ENCODE measurements at regions not wholly inside any gene's neighbourhood (a gene's known extent, or its start where the extent isn't known, plus 50 kb on each side); places are given as distances from the start of the nearest gene placed in this dataset.

DNA sequence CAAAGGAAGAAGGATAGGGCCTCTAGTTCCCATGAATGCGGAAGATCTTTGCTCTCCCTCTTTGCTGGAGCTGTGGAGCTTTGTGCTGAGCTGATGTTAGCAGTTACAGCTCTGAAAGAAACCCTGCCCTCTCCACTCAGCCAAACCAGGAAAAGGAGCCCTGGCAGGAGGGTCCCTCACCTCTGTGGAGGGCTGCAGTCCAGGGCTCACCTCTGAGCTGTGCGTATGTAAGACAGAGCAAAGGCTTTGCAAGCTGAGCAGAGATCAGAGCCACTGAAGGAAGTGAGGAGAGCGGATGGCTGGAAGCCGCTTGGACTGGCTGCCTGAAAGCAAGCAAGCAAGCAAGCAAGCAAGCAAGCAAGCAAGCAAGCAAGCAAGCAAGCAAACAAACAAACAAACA lies 84.7 kb downstream of the RAMP3 start:
- WGBS (ENCODE audit: insufficient coverage): 100% methylated on average over 1 of the region's 4 CpGs
- Histone ChIP-seq H3K4me1 (ENCODE audit: control insufficient read depth in 1 of 2, insufficient read depth in 2 of 2, low read length in 2 of 2) (peaks cover 16 to 33% of the 10 kb centered on the region in 2 donors), H4K20me1 (ENCODE audit: insufficient read depth, low read length) (no peaks in the 10 kb centered on the region), H2AFZ (ENCODE audit: insufficient read depth, low read depth, low read length, poor library complexity, severe bottlenecking) (no peak overlapping the region), H3K4me2 (replicated peaks; ENCODE audit: extremely low read depth, low read length, poor library complexity, severe bottlenecking) (no peak overlapping the region), H3K9ac (ENCODE audit: insufficient read depth, low read length, poor library complexity, severe bottlenecking) (no peak overlapping the region), H3K79me2 (ENCODE audit: insufficient read depth, low read length) (no peaks in the 10 kb centered on the region), H3K4me3 (replicated peaks in 1 of 3; ENCODE audit: low read depth in 2 of 3, low read length in 3 of 3) (no peak overlapping the region), H3K27me3 (ENCODE audit: control insufficient read depth in 2 of 2, insufficient read depth in 2 of 2, low read length in 2 of 2) (peaks cover 0 to 9% of the 10 kb centered on the region in 2 donors), H3K27ac (ENCODE audit: low read depth in 1 of 2, low read length in 2 of 2) (no peak overlapping the region), H3K9me3 (replicated peaks in 1 of 2; ENCODE audit: control insufficient read depth in 1 of 2, insufficient read depth in 1 of 2, low read length in 2 of 2) (no peaks in the 10 kb centered on the region), H3K36me3 (replicated peaks in 1 of 2; ENCODE audit: control insufficient read depth in 1 of 2, insufficient read depth in 2 of 2, low read length in 2 of 2) (no peaks in the 10 kb centered on the region)
- H3K36me3 Mint-ChIP-seq: no peaks in the 10 kb centered on the region
- peaks cover 0 to 4% (median 1%) of the 10 kb centered on the region in 7 donors for H3K9me3 Mint-ChIP-seq
- TF ChIP-seq, protein P1, sequence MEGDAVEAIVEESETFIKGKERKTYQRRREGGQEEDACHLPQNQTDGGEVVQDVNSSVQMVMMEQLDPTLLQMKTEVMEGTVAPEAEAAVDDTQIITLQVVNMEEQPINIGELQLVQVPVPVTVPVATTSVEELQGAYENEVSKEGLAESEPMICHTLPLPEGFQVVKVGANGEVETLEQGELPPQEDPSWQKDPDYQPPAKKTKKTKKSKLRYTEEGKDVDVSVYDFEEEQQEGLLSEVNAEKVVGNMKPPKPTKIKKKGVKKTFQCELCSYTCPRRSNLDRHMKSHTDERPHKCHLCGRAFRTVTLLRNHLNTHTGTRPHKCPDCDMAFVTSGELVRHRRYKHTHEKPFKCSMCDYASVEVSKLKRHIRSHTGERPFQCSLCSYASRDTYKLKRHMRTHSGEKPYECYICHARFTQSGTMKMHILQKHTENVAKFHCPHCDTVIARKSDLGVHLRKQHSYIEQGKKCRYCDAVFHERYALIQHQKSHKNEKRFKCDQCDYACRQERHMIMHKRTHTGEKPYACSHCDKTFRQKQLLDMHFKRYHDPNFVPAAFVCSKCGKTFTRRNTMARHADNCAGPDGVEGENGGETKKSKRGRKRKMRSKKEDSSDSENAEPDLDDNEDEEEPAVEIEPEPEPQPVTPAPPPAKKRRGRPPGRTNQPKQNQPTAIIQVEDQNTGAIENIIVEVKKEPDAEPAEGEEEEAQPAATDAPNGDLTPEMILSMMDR (IDR thresholded peaks at IDR 0.05): no peak
- intact Hi-C loops (cut with micrococcal nuclease): no loop called here
- H3K27me3 Mint-ChIP-seq (ENCODE audit: low read depth in 3 of 3): peaks cover 12 to 20% (median 13%) of the 10 kb centered on the region in 3 donors
- H3K4me1 Mint-ChIP-seq: peaks cover 18% of the 10 kb centered on the region
- H3K27ac Mint-ChIP-seq: peak overlapping the region in 1 of 7 donors; percentile 44
- H3K4me3 Mint-ChIP-seq: no peak overlapping the region
- no peak for DNase-seq

DNA sequence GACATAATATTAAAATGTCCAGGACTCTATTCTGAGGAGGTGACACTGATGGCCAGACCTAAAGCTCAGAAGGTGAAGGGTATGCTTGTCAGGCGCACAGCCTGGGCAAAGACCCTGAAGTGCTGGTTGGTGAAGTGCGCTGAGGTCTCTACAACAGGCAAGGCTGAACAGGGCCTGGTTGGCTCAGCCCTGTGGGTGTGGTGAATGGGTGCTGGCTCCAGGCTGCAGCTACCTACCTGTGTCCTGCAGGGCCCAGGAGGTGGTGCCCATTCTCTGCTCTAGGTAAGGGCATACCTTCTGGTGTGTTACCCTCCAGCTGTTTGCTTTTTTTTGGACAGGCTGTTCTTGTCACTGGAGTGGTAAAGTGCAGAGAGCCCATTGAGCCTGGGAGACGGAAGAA lies 85.1 kb downstream of the RAMP3 start:
- Histone ChIP-seq H3K79me2 (ENCODE audit: insufficient read depth, low read length) (no peaks in the 10 kb centered on the region), H4K20me1 (ENCODE audit: insufficient read depth, low read length) (no peaks in the 10 kb centered on the region), H3K9ac (ENCODE audit: insufficient read depth, low read length, poor library complexity, severe bottlenecking) (no peak overlapping the region), H3K4me1 (ENCODE audit: control insufficient read depth in 1 of 2, insufficient read depth in 2 of 2, low read length in 2 of 2) (peaks cover 16 to 33% of the 10 kb centered on the region in 2 donors), H3K36me3 (replicated peaks in 1 of 2; ENCODE audit: control insufficient read depth in 1 of 2, insufficient read depth in 2 of 2, low read length in 2 of 2) (no peaks in the 10 kb centered on the region), H3K27ac (ENCODE audit: low read depth in 1 of 2, low read length in 2 of 2) (no peak overlapping the region), H3K4me2 (replicated peaks; ENCODE audit: extremely low read depth, low read length, poor library complexity, severe bottlenecking) (no peak overlapping the region), H3K9me3 (replicated peaks in 1 of 2; ENCODE audit: control insufficient read depth in 1 of 2, insufficient read depth in 1 of 2, low read length in 2 of 2) (no peaks in the 10 kb centered on the region), H2AFZ (ENCODE audit: insufficient read depth, low read depth, low read length, poor library complexity, severe bottlenecking) (no peak overlapping the region), H3K4me3 (replicated peaks in 1 of 3; ENCODE audit: low read depth in 2 of 3, low read length in 3 of 3) (no peak overlapping the region), H3K27me3 (ENCODE audit: control insufficient read depth in 2 of 2, insufficient read depth in 2 of 2, low read length in 2 of 2) (peaks cover 0 to 8% of the 10 kb centered on the region in 2 donors)
- TF ChIP-seq, protein P1 (IDR thresholded peaks at IDR 0.05): no peak
- Mint-ChIP-seq H3K4me3 (no peak overlapping the region), H3K27ac (no peak overlapping the region), H3K9me3 (peaks cover 0 to 8% (median 4%) of the 10 kb centered on the region in 7 donors), H3K36me3 (no peaks in the 10 kb centered on the region), H3K27me3 (ENCODE audit: low read depth in 3 of 3) (peaks cover 12 to 24% (median 13%) of the 10 kb centered on the region in 3 donors), H3K4me1 (peaks cover 18% of the 10 kb centered on the region)
- no peak for DNase-seq
- intact Hi-C loops (cut with micrococcal nuclease): no loop called here
- WGBS (ENCODE audit: insufficient coverage): 74% methylated on average over 3 of the region's 3 CpGs
